ENCODE measurements at regions not wholly inside any gene's neighbourhood (a gene's known extent, or its start where the extent isn't known, plus 50 kb on each side); places are given as distances from the start of the nearest gene placed in this dataset.

- DNase-seq (ENCODE audit: low spot score): no peak
- no peak for TF ChIP-seq CTCF (IDR thresholded peaks at IDR 0.05; ENCODE audit: extremely low read depth, missing control alignments)
Observed at GRCh38 chr10:61110188-61110844, 166.3 kb upstream of the RHOBTB1 start.

GRCh38 chr10:61108915-61109314 lies 164.9 kb upstream of the RHOBTB1 start:
- no peak for TF ChIP-seq CTCF (IDR thresholded peaks at IDR 0.05; ENCODE audit: extremely low read depth, missing control alignments)
- no peak for DNase-seq (ENCODE audit: low spot score)

- no peak for TF ChIP-seq CTCF (IDR thresholded peaks at IDR 0.05; ENCODE audit: extremely low read depth, missing control alignments)
- DNase-seq (ENCODE audit: low spot score): no peak
Observed at GRCh38 chr10:61100887-61101286, 156.9 kb upstream of the RHOBTB1 start.

GRCh38 chr10:61099756-61100155 lies 155.8 kb upstream of the RHOBTB1 start:
- no peak for DNase-seq (ENCODE audit: low spot score)
- TF ChIP-seq CTCF (IDR thresholded peaks at IDR 0.05; ENCODE audit: extremely low read depth, missing control alignments): no peak

GRCh38 chr10:61098966-61099365 lies 155.0 kb upstream of the RHOBTB1 start:
- no peak for DNase-seq (ENCODE audit: low spot score)
- TF ChIP-seq CTCF (IDR thresholded peaks at IDR 0.05; ENCODE audit: extremely low read depth, missing control alignments): no peak

GRCh38 chr10:61097026-61097425 lies 153.0 kb upstream of the RHOBTB1 start:
- TF ChIP-seq CTCF (IDR thresholded peaks at IDR 0.05; ENCODE audit: extremely low read depth, missing control alignments): no peak

GRCh38 chr10:61096056-61096455 lies 152.1 kb upstream of the RHOBTB1 start:
- DNase-seq (ENCODE audit: low spot score): no peak
- no peak for TF ChIP-seq CTCF (IDR thresholded peaks at IDR 0.05; ENCODE audit: extremely low read depth, missing control alignments)

More at GRCh38 chr10:61097026-61097425, 153.0 kb upstream of the RHOBTB1 start:
- DNase-seq (ENCODE audit: low spot score): no peak
